CD4-positive, alpha-beta T cell treated with Interleukin-6 at 100 ng/mL for 8 hours (primary cell): ENCODE measurements at regions not wholly inside any gene's neighbourhood (a gene's known extent, or its start where the extent isn't known, plus 50 kb on each side); places are given as distances from the start of the nearest gene placed in this dataset.

Source experiments
- DNase-seq: peaks from one replicate; pipeline ENCODE4 v3.0.0-alpha.2; 2020; ENCODE audit warnings: mixed read lengths, low spot score

GRCh38 chr6:16850681-16851026, 89.4 kb upstream of the ATXN1 start:
- DNase-seq, result no peak

GRCh38 chr6:16849988-16850680, 88.9 kb upstream of the ATXN1 start:
- DNase-seq, result no peak

GRCh38 chr6:16849280-16849987, 88.2 kb upstream of the ATXN1 start:
- peak; percentile 4 for DNase-seq

- DNase-seq, result no peak
These were observed 85.1 kb upstream of the ATXN1 start for GRCh38 chr6:16846399-16846778.

- DNase-seq, result no peak
These were observed 82.9 kb upstream of the ATXN1 start for GRCh38 chr6:16844183-16844582.

GRCh38 chr6:16842676-16843075, 81.4 kb upstream of the ATXN1 start:
- DNase-seq, result no peak

- no peak for DNase-seq
These were observed 80.0 kb upstream of the ATXN1 start for GRCh38 chr6:16841241-16841640.

- DNase-seq, result no peak
These were observed 79.5 kb upstream of the ATXN1 start for GRCh38 chr6:16840725-16841124.

- DNase-seq, result no peak
These were observed 79.0 kb upstream of the ATXN1 start for GRCh38 chr6:16840291-16840690.

GRCh38 chr6:16839631-16840179, 78.4 kb upstream of the ATXN1 start:
- no peak for DNase-seq

- no peak for DNase-seq
These were observed 76.1 kb upstream of the ATXN1 start for GRCh38 chr6:16837217-16837972.

GRCh38 chr6:16836144-16836981, 75.1 kb upstream of the ATXN1 start:
- no peak for DNase-seq

- no peak for DNase-seq
These were observed 73.0 kb upstream of the ATXN1 start for GRCh38 chr6:16834242-16834641.

- DNase-seq, result no peak
These were observed 71.5 kb upstream of the ATXN1 start for GRCh38 chr6:16832721-16833120.

- DNase-seq, result no peak
These were observed 70.8 kb upstream of the ATXN1 start for GRCh38 chr6:16832043-16832567.

- DNase-seq, result no peak
These were observed 69.9 kb upstream of the ATXN1 start for GRCh38 chr6:16831136-16831535.

- DNase-seq, result no peak
These were observed 66.8 kb upstream of the ATXN1 start for GRCh38 chr6:16828058-16828457.

- DNase-seq, result no peak
These were observed 66.4 kb upstream of the ATXN1 start for GRCh38 chr6:16827627-16828026.

GRCh38 chr6:16825784-16826183, 64.5 kb upstream of the ATXN1 start:
- no peak for DNase-seq

- no peak for DNase-seq
These were observed 63.8 kb upstream of the ATXN1 start for GRCh38 chr6:16824845-16825685.
